Gastroesophageal sphincter (tissue), 3 donors: ENCODE measurements at regions not wholly inside any gene's neighbourhood (a gene's known extent, or its start where the extent isn't known, plus 50 kb on each side); places are given as distances from the start of the nearest gene placed in this dataset.

Experiments used
- CTCF ChIP-seq, 4 experiments: fragments of 200-600 bp in 2 of 4; fragments of 450-650 bp in 2 of 4; sonication (generic) in 1 of 4; IDR thresholded peaks; one replicate each; pipeline ENCODE4 v1.5.1; 2017 to 2019; ENCODE audit warnings: antibody characterized with exemption in 4 of 4, mild to moderate bottlenecking in 2 of 4, moderate library complexity in 2 of 4
- EP300 ChIP-seq: sonication (generic); formaldehyde crosslinking; IDR thresholded peaks from one replicate; pipeline ENCODE4 v1.6.1; 2017; ENCODE audit warnings: antibody characterized with exemption, mild to moderate bottlenecking
- POLR2A ChIP-seq, 2 donors: fragments of 450-650 bp; IDR thresholded peaks; one replicate each; pipeline ENCODE4 v1.6.1; 2017; ENCODE audit warnings: antibody characterized with exemption in 2 of 2, mild to moderate bottlenecking in 2 of 2, moderate library complexity in 1 of 2

GRCh38 chr12:98110536-98110935, 404.9 kb upstream of the TMPO start:
- TF ChIP-seq CTCF (IDR thresholded peaks at IDR 0.05): no peak
- TF ChIP-seq POLR2A (IDR thresholded peaks at IDR 0.05): no peak
- no peak for TF ChIP-seq EP300
